GM12878 (cell line): ENCODE measurements at regions not wholly inside any gene's neighbourhood (a gene's known extent, or its start where the extent isn't known, plus 50 kb on each side); places are given as distances from the start of the nearest gene placed in this dataset.

Experiments
- ATAC-seq: fragments of 200-7000 bp; cut with Tn5 transposase; 3 replicates; pipeline ENCODE4 v1.9.1; 2020; ENCODE audit warnings: mild to moderate bottlenecking, moderate library complexity
- BruUV-seq: library from RNA; stranded (reverse); fragments of 400-500 nt; replicated peaks from 2 replicates; lab custom pipeline; 2021; lab: Mats Ljungman, UMichigan
- CTCF ChIA-PET: fragments of 300-600 bp; sonication (Branson Sonifier 250); formaldehyde crosslinking; extraction: SDS; loops from one replicate; lab custom pipeline; 2021; ENCODE audit warnings: inconsistent platforms; lab: Yijun Ruan, JAX
- POLR2A ChIA-PET: fragments of 350-600 bp; formaldehyde crosslinking; extraction: SDS; loops from one replicate; lab custom pipeline; 2021; ENCODE audit warnings: inconsistent platforms; lab: Charles Lee
- RAD21 ChIA-PET: fragments of 300-600 bp; sonication (Branson Sonifier 250); formaldehyde crosslinking; loops from one replicate; lab custom pipeline; 2023; ENCODE audit warnings: antibody characterized with exemption; ENCODE audit not compliant: unreplicated experiment; lab: Charles Lee
- SMC1A ChIA-PET: fragments of 300-600 bp; sonication (Branson Sonifier 250); formaldehyde crosslinking; loops from one replicate; lab custom pipeline; 2023; ENCODE audit not compliant: unreplicated experiment, uncharacterized antibody; lab: Charles Lee
- DNase-seq: peaks from one replicate; pipeline ENCODE4 v3.0.0-alpha.2; 2011; ENCODE audit warnings: low read depth, low spot score
- FAIRE-seq: peaks from 3 replicates; lab custom pipeline; 2011; peaks lifted over from hg19 to GRCh38; lab: Jason Lieb, UNC
- H2AFZ ChIP-seq: 2 replicates; pipeline ENCODE4 v1.6.0; 2011; ENCODE audit warnings: low read depth, low read length, control low read depth; ENCODE audit not compliant: control insufficient read depth
- H3K27ac ChIP-seq: 2 replicates; pipeline ENCODE4 v1.5.1; 2011; ENCODE audit warnings: control low read depth; ENCODE audit not compliant: control insufficient read depth, insufficient read depth
- H3K27me3 ChIP-seq, 2 experiments: replicated peaks in 1 of 2; 2 replicates each; pipeline versions ENCODE4 v1.6.0 to v1.6.1; 2011; ENCODE audit warnings: low read length in 1 of 2; ENCODE audit not compliant: control insufficient read depth in 2 of 2, insufficient read depth in 2 of 2
- H3K36me3 ChIP-seq, 2 experiments: 2 replicates each; pipeline ENCODE4 v1.5.1; 2011; ENCODE audit warnings: low read length in 1 of 2; ENCODE audit not compliant: control insufficient read depth in 2 of 2, insufficient read depth in 2 of 2
- H3K4me1 ChIP-seq: 2 replicates; pipeline ENCODE4 v1.6.1; 2011; ENCODE audit warnings: mild to moderate bottlenecking, low read length, moderate library complexity, mixed read lengths; ENCODE audit not compliant: control insufficient read depth, insufficient read depth
- H3K4me2 ChIP-seq: 2 replicates; pipeline ENCODE4 v1.6.0; 2011; ENCODE audit warnings: control low read depth; ENCODE audit not compliant: control insufficient read depth, insufficient read depth
- H3K4me3 ChIP-seq: fragments of 200-600 bp; sonication (generic); 2 replicates; pipeline ENCODE4 v1.5.1; 2016
- H3K79me2 ChIP-seq: 2 replicates; pipeline ENCODE4 v1.6.0; 2011; ENCODE audit warnings: low read length; ENCODE audit not compliant: control insufficient read depth, insufficient read depth
- H3K9ac ChIP-seq: 2 replicates; pipeline ENCODE4 v1.8.0; 2011; ENCODE audit warnings: low read length, control low read depth, mixed read lengths; ENCODE audit not compliant: control insufficient read depth, insufficient read depth
- H3K9me3 ChIP-seq: replicated peaks from 3 replicates; pipeline ENCODE4 v1.5.1; 2011; ENCODE audit warnings: mild to moderate bottlenecking, low read length; ENCODE audit not compliant: control insufficient read depth, insufficient read depth
- H4K20me1 ChIP-seq: 2 replicates; pipeline ENCODE4 v1.6.0; 2011; ENCODE audit not compliant: control insufficient read depth, insufficient read depth
- BCL11A ChIP-seq: IDR thresholded peaks from 2 replicates; pipeline ENCODE4 v1.6.1; 2011; ENCODE audit warnings: low read depth, low read length
- CHD1 ChIP-seq: IDR thresholded peaks from 2 replicates; pipeline ENCODE4 v1.6.1; 2012; ENCODE audit warnings: low read depth, low read length, improper control_type of control experiment
- HSF1 ChIP-seq: fragments of 150-350 bp; IDR thresholded peaks from 2 replicates; pipeline ENCODE4 v1.6.1; 2014; ENCODE audit warnings: mild to moderate bottlenecking, low read depth, low read length
- IKZF1 ChIP-seq: fragments of 450-650 bp; conservative IDR thresholded peaks from 2 replicates; pipeline ENCODE4 v1.6.1; 2017; ENCODE audit warnings: antibody characterized with exemption, mild to moderate bottlenecking
- MTA2 ChIP-seq: fragments of 450-650 bp; IDR thresholded peaks from 2 replicates; pipeline ENCODE4 v1.6.1; 2016; ENCODE audit warnings: low read depth, mild to moderate bottlenecking, moderate library complexity
- NR2C2 ChIP-seq: IDR thresholded peaks from 2 replicates; pipeline ENCODE4 v1.6.1; 2011; ENCODE audit warnings: borderline replicate concordance, low read depth; ENCODE audit not compliant: control insufficient read depth, insufficient read length
- TAF1 ChIP-seq: IDR thresholded peaks from 2 replicates; pipeline ENCODE4 v1.6.1; 2011; ENCODE audit warnings: mild to moderate bottlenecking, low read depth, low read length, borderline replicate concordance
- ZSCAN29 ChIP-seq: fragments of 450-650 bp; IDR thresholded peaks from 2 replicates; pipeline ENCODE4 v1.6.1; 2017; ENCODE audit warnings: mild to moderate bottlenecking, moderate library complexity
- WGBS: methylation state at CpG from one replicate; pipeline ENCODE4 v1.1.6; 2016; ENCODE audit warnings: low lambda C conversion rate; ENCODE audit not compliant: insufficient replicate concordance, insufficient coverage; ENCODE audit errors: missing lambda C conversion rate; 5-methylcytosine and 5-hydroxymethylcytosine counted together
- in situ Hi-C: fragments of 300-500 bp; cut with MboI; formaldehyde crosslinking; loops from 9 replicates; pipeline ENCODE4 v1.14.3; 2018; ENCODE audit warnings: mixed read lengths
- intact Hi-C: fragments of 100-400 bp; cut with micrococcal nuclease; formaldehyde crosslinking; loops from one replicate; pipeline ENCODE4 v1.14.2; 2022; ENCODE audit not compliant: unreplicated experiment

GRCh38 chr2:76579911-76580310, 869.2 kb upstream of the GCFC2 start:
- no peaks in the 10 kb centered on the region for H3K9me3 ChIP-seq
- no peak overlapping the region for H3K4me2 ChIP-seq
- no peak for FAIRE-seq
- H3K27me3 ChIP-seq = no peaks in the 10 kb centered on the region
- ChIA-PET CTCF (interaction anchor here (1.1 kb wide), 1 partner anchor 20 kb away, joined by 5 read pairs; no protein-coding TSS in a partner anchor), SMC1A (interaction anchor here (0.7 kb wide), 1 partner anchor 19 kb away, joined by 4 read pairs; no protein-coding TSS in a partner anchor), RAD21 (no interaction called here)
- no peak overlapping the region for H3K4me3 ChIP-seq
- in situ Hi-C loops = no loop called here
- ATAC-seq = no peak
- DNase-seq = no peak
- H3K79me2 ChIP-seq = no peaks in the 10 kb centered on the region
- no peak overlapping the region for H3K27ac ChIP-seq
- no peaks in the 10 kb centered on the region for H3K36me3 ChIP-seq
- no peaks in the 10 kb centered on the region for H3K4me1 ChIP-seq
- intact Hi-C loops = no loop called here
- H2AFZ ChIP-seq = no peak overlapping the region
- TF ChIP-seq IKZF1 = no peak
- TF ChIP-seq ZSCAN29 = no peak
- no peak for TF ChIP-seq BCL11A
- no peak for TF ChIP-seq HSF1
- no peak for TF ChIP-seq TAF1
- TF ChIP-seq NR2C2 = no peak
- no peak for TF ChIP-seq CHD1
- no peak for TF ChIP-seq MTA2
- TF ChIP-seq, all 136 proteins: peak for 0
- WGBS = 47% methylated on average over 3 of the region's 3 CpGs
- Histone ChIP-seq H3K9ac (no peak overlapping the region), H4K20me1 (no peaks in the 10 kb centered on the region)
- POLR2A ChIA-PET = no interaction called here
- no TSS peak for BruUV-seq
